Aorta (tissue), 5 donors: ENCODE measurements at regions not wholly inside any gene's neighbourhood (a gene's known extent, or its start where the extent isn't known, plus 50 kb on each side); places are given as distances from the start of the nearest gene placed in this dataset.
A peak's percentile ranks its signal among the peaks of the same experiment; 100 is the strongest.

ENCODE experiments used
- ATAC-seq: fragments of 200-7000 bp; cut with Tn5 transposase; one replicate; pipeline ENCODE4 v1.9.1; 2022; ENCODE audit warnings: moderate library complexity; ENCODE audit not compliant: low FRiP score
- DNase-seq, 2 donors: peaks; one replicate each; pipeline ENCODE4 v3.0.0-alpha.2; 2020
- H3K27ac ChIP-seq, 2 donors: one replicate each; pipeline ENCODE4 v1.5.1; 2013; ENCODE audit warnings: low read length in 2 of 2, mild to moderate bottlenecking in 2 of 2, moderate library complexity in 2 of 2, control low read depth in 1 of 2, inconsistent platforms in 1 of 2, low read depth in 1 of 2
- H3K27me3 ChIP-seq, 2 donors: one replicate each; pipeline ENCODE4 v1.6.1; 2013; ENCODE audit warnings: control low read depth in 1 of 2, low read length in 1 of 2, mild to moderate bottlenecking in 1 of 2, moderate library complexity in 1 of 2; ENCODE audit not compliant: insufficient read depth in 2 of 2, control insufficient read depth in 1 of 2
- H3K36me3 ChIP-seq, 2 donors: one replicate each; pipeline ENCODE4 v1.6.1; 2013; ENCODE audit warnings: control low read depth in 1 of 2, low read length in 1 of 2, mild to moderate bottlenecking in 1 of 2; ENCODE audit not compliant: insufficient read depth in 2 of 2, control insufficient read depth in 1 of 2
- H3K4me1 ChIP-seq, 2 donors: one replicate each; pipeline ENCODE4 v1.6.1; 2013; ENCODE audit warnings: low read length in 2 of 2, control low read depth in 1 of 2, mild to moderate bottlenecking in 1 of 2, moderate library complexity in 1 of 2; ENCODE audit not compliant: insufficient read depth in 2 of 2, control insufficient read depth in 1 of 2
- H3K4me3 ChIP-seq, 2 donors: one replicate each; pipeline ENCODE4 v1.5.1; 2013; ENCODE audit warnings: low read length in 2 of 2, control low read depth in 1 of 2, mild to moderate bottlenecking in 1 of 2
- H3K9me3 ChIP-seq: one replicate; pipeline ENCODE4 v1.6.1; 2013; ENCODE audit warnings: mild to moderate bottlenecking, low read length; ENCODE audit not compliant: control insufficient read depth
- WGBS, 2 donors: extraction: QIAGEN DNeasy Blood & Tissue Kit; methylation state at CpG; one replicate each; pipeline ENCODE4 v1.1.7; 2013; 5-methylcytosine and 5-hydroxymethylcytosine counted together
- intact Hi-C, 2 donors: fragments of 100-400 bp; cut with DNase I; formaldehyde crosslinking; loops; one replicate each; pipeline versions ENCODE4 v1.14.2 to v1.15.0; 2022
- donor health status: healthy with polysubstance abuse.
- donor health status: Bipolar disorder and iron deficiency.
- donor health status: DM: no; HTN: no; CAD: no.
- donor health status: DM: no; HTN: no; CAD: no.
- donor health status: DM: yes; HTN: yes; CAD: no.

DNA sequence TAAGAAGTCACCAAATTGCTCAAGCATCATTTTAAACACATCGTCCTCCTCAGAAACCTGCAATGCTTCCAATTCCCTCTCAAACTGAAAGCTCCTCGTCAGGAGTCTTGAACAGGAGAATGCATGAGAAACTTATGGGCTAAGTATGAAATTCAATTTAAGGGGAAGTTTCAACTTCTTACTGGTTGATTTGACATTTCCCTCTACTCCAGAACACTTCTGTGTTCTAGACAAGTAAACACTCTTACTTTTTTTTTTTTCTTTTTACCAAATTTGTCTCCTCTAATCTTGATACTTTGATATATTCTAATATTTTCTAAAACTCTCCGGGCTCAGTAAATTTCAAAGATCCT is 181.7 kb downstream of the RSL24D1 start:
- 29 to 42% methylated on average over 3 of the region's 3 CpGs for WGBS, 2 donors
- intact Hi-C loops, result no loop called here
- no peak overlapping the region for H3K27ac ChIP-seq
- H3K4me1 ChIP-seq, result no peaks in the 10 kb centered on the region
- DNase-seq (no peak), ATAC-seq (no peak)
- no peak overlapping the region for H3K4me3 ChIP-seq
- no peaks in the 10 kb centered on the region for H3K27me3 ChIP-seq
- no peaks in the 10 kb centered on the region for H3K9me3 ChIP-seq
- H3K36me3 ChIP-seq, result no peaks in the 10 kb centered on the region

DNA sequence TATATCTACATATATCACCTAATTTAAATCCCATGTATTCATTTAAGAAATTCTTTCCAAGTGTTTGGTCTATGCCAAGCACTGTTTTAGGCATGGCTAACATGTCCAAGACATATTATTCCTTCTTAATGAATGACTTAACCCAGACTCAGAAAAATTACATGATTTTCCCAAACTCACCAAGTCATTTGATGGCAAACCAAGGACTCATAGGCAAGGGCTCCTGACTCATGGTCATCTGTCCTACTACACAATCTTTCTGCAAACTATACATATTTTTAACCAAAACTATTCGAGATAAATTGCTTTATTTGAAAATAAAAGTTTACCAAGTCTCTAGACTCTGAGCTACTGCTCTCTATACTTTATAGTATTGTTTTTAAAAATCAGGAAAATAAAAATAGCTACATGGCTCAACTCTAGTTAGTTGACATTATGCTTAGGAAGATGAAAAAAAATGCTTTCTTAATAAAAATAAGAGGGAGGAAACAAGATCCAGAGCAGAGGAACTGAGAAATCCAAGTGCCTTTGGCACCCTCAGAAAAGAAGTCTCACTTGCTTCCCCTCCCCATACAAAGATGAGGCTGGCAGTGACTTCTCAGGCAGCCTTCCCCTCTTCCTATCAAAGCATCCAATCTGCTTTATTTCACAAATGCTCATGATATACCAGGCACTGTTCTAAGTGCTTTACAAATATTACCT is 182.2 kb downstream of the RSL24D1 start:
- no peak overlapping the region for H3K4me3 ChIP-seq
- DNase-seq, result no peak
- no peaks in the 10 kb centered on the region for H3K9me3 ChIP-seq
- no peaks in the 10 kb centered on the region for H3K27me3 ChIP-seq
- intact Hi-C loops, result no loop called here
- no peaks in the 10 kb centered on the region for H3K4me1 ChIP-seq
- ATAC-seq, result no peak
- H3K27ac ChIP-seq, result no peak overlapping the region
- WGBS, 2 donors, result 63 to 70% methylated on average over 1 of the region's 1 CpG
- H3K36me3 ChIP-seq, result no peaks in the 10 kb centered on the region

DNA sequence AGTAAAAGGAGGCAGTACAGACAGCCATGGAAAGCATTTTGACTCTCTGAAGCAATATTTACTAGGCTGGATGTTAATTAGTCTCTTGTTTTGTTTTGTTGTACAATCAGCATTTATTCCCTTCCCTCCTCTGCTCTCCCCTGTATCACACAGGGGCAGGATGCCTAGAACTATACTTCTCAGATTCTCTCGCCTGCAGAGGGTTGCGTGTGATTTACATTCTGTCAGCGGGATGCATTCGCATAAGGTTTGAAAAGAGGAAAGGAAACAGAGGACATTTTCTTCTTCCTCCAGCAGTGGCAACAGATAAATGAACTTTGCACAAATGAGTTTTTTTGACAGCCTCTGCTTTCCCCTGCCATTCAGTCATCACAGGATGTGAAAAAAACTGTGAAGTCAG is 188.3 kb downstream of the RSL24D1 start:
- WGBS, 2 donors, result 77 to 86% methylated on average over 4 of the region's 4 CpGs
- H3K9me3 ChIP-seq, result no peaks in the 10 kb centered on the region
- no peaks in the 10 kb centered on the region for H3K27me3 ChIP-seq
- no peak for DNase-seq
- no peaks in the 10 kb centered on the region for H3K36me3 ChIP-seq
- H3K4me3 ChIP-seq, result no peak overlapping the region
- intact Hi-C loops, result no loop called here
- no peaks in the 10 kb centered on the region for H3K4me1 ChIP-seq
- no peak for ATAC-seq
- no peak overlapping the region for H3K27ac ChIP-seq

DNA sequence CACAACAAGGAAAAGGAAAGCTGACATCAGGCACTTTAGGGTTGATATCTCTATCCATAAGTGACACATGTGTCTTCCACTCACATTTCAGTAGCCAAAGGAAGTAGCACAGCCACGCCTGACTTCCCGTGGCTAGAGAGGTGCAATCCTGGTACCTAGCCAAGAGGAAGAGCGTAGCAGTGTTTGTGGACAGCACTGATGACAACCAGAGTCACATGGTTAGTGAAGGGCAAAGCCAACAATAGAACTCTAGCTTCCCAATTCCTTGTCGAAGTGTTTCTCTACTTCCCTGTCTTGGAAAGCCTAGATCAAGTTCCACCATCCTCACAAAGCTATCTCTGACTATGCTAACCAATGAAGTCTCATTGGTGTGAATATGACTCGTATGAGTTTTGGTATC is 189.2 kb downstream of the RSL24D1 start:
- WGBS, 2 donors, result 90 to 92% methylated on average over 5 of the region's 5 CpGs

DNA sequence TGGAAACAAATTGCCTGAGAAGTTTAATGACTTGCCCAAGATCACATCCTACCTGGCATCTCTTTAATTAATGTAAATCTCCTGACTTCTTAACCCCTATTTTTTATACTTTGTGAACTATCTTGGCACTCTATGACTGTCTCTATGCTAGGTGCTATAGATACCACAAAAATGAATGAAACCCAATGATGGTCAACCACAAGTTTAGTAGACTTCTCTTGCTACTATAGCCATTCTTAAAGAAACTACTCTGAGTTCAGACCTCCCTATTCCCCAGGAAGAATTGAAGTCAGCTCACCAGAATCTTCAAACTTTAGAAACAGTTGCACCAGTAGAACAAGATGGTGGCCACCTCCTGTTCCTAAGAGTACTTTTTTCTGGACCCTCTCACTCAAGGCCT is 191.1 kb downstream of the RSL24D1 start:
- Histone ChIP-seq H3K4me1 (no peaks in the 10 kb centered on the region), H3K9me3 (no peaks in the 10 kb centered on the region), H3K36me3 (no peaks in the 10 kb centered on the region), H3K27me3 (no peaks in the 10 kb centered on the region), H3K4me3 (no peak overlapping the region), H3K27ac (no peak overlapping the region)
- intact Hi-C loops, result no loop called here
- DNase-seq, result no peak
- ATAC-seq, result no peak

More for the DNA sequence above, 189.2 kb downstream of the RSL24D1 start:
- no peaks in the 10 kb centered on the region for H3K4me1 ChIP-seq
- no peak overlapping the region for H3K27ac ChIP-seq
- H3K36me3 ChIP-seq, result no peaks in the 10 kb centered on the region
- no peak for ATAC-seq
- H3K27me3 ChIP-seq, result no peaks in the 10 kb centered on the region
- intact Hi-C loops, result no loop called here
- DNase-seq, result peak in 1 of 2 donors; percentile 65
- H3K4me3 ChIP-seq, result no peak overlapping the region
- H3K9me3 ChIP-seq, result no peaks in the 10 kb centered on the region

DNA sequence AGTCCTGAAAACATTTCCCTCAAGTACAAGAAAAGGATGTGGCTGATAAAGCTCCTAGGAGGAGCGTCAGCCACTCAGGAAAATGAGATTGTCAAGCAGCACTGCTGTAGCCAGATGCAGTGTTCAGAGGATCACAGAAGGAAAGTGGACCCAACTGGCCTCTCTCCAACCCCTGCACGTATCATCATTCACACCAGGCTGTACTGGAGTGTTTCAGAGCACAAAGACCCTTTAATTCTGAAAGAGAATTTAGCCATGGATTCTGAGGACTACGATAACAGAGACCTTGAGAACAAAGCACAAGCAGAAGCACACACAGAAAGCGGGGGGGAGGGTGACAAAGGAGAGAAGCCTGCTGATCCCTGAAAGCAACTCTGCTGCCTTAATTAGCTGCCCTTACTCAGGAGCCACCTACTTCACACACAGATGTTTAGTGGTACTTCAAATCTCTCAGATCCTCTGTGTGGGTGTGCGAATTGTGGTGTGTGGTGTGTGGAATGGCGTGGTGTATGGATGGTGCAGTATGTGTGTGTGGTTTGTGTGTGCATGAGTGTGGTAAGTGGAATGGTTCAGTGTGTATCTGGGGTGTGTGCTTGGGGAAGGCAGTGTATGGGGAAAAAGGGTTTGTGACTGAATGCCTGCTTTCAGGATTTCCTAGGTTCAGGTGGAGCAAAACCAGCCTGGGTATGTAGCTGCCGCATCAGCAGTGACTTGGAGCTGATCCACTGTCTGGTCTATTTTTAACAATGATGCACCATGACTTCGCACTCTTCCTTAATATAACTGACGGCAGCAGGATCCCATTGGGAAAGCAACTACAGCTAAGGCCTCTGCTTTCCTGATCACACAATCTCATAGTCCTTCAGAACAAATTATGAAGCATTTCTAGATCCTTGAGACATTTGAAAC is 192.5 kb downstream of the RSL24D1 start:
- no peaks in the 10 kb centered on the region for H3K9me3 ChIP-seq
- no peak overlapping the region for H3K4me3 ChIP-seq
- ATAC-seq (no peak), DNase-seq (no peak)
- H3K27me3 ChIP-seq, result no peaks in the 10 kb centered on the region
- 47 to 52% methylated on average over 9 of the region's 9 CpGs for WGBS, 2 donors
- H3K36me3 ChIP-seq, result no peaks in the 10 kb centered on the region
- no peak overlapping the region for H3K27ac ChIP-seq
- no peaks in the 10 kb centered on the region for H3K4me1 ChIP-seq
- intact Hi-C loops, result no loop called here

DNA sequence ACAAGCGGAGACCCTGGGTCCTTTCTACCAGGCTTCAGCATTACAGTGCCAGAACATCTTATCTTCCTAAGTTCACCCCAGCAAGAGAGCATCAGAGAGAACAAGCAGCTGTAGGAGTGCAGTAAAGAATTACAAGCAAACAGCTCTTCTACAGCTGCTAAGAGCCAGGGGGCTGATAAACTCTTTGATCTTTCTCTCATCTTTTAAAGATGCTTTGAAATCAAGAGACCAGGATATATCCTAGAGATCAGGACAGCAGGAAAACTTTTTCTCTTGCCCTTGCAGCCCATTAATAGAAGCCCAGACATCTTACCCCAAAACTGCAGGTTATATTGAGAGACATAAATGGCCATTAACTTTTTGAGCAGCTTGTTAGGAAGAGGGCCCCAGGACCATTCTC is 198.1 kb downstream of the RSL24D1 start:
- ATAC-seq, result no peak
- no peaks in the 10 kb centered on the region for H3K36me3 ChIP-seq
- H3K27ac ChIP-seq, result no peak overlapping the region
- no peaks in the 10 kb centered on the region for H3K9me3 ChIP-seq
- no peaks in the 10 kb centered on the region for H3K27me3 ChIP-seq
- intact Hi-C loops, result no loop called here
- DNase-seq, result no peak
- no peaks in the 10 kb centered on the region for H3K4me1 ChIP-seq
- no peak overlapping the region for H3K4me3 ChIP-seq
- whole genome bisulfite sequencing, 2 donors, result 99 to 100% methylated on average over 1 of the region's 1 CpG

DNA sequence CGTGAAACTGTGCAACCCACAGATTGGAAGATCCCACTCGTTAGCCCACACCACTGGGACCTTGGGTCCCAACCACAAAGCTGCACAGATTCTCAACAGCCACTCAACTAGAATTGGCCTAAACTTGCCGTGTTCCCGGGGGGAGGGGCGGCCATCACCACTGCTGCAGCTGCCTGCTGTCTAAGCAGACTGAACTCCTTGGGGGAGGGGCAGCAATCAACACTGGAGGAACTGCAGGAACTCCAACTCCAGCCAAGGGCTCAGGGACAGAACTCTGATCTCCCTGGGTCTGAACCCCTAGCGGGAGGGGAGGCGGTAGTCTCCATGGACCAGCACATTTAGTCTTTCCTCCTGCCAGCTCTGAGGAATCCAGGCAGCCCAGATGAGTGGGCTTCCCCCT is 205.9 kb downstream of the RSL24D1 start:
- intact Hi-C loops, result no loop called here
- H3K4me1 ChIP-seq, result no peaks in the 10 kb centered on the region
- no peak overlapping the region for H3K4me3 ChIP-seq
- DNase-seq (no peak), ATAC-seq (no peak)
- H3K27me3 ChIP-seq, result peaks cover 0 to 1% of the 10 kb centered on the region in 2 donors
- no peak overlapping the region for H3K27ac ChIP-seq
- WGBS, 2 donors, result 91 to 94% methylated on average over 7 of the region's 7 CpGs
- no peaks in the 10 kb centered on the region for H3K36me3 ChIP-seq
- H3K9me3 ChIP-seq, result no peaks in the 10 kb centered on the region

DNA sequence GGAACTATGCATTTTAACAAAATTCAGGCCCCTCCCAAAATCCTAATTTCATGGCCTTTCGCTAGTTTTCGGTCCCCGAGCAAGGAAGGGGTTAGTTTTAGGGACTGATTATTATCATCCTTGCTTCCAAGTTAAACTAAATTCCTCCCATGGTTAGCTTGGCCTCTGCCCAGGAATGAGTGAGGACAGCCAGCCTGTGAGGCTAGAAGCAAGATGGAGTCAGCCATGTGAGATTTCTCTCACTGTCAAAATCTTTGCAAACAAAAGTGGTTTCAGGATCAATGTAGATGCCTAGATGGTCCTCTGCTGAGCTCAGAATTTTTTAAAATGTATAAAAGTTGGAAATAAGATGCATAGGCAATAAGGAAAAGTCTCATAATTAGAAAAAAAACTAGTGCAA is 208.9 kb downstream of the RSL24D1 start:
- 20 to 22% methylated on average over 3 of the region's 3 CpGs for WGBS, 2 donors
- H3K4me3 ChIP-seq, result no peak overlapping the region
- intact Hi-C loops, result no loop called here

More for the DNA sequence above, 208.9 kb downstream of the RSL24D1 start:
- ATAC-seq (no peak), DNase-seq (no peak)
- Histone ChIP-seq H3K4me1 (no peaks in the 10 kb centered on the region), H3K27me3 (peaks cover 0 to 1% of the 10 kb centered on the region in 2 donors), H3K27ac (no peak overlapping the region), H3K36me3 (no peaks in the 10 kb centered on the region), H3K9me3 (no peaks in the 10 kb centered on the region)
